DMS 273 treated with DMSO at 0.1 percent for 48 hours (cell line): ENCODE measurements at regions not wholly inside any gene's neighbourhood (a gene's known extent, or its start where the extent isn't known, plus 50 kb on each side); places are given as distances from the start of the nearest gene placed in this dataset.

Experiments
- DNase-seq: peaks from one replicate; lab custom pipeline; 2025; lab: John Stamatoyannopoulos, UW

- DNase-seq: no peak
Observed at GRCh38 chr14:95410838-95411237, 91.1 kb upstream of the CLMN start.

- DNase-seq: no peak
Observed at GRCh38 chr14:95409477-95410272, 90.0 kb upstream of the CLMN start.

- DNase-seq: no peak
Observed at GRCh38 chr14:95408731-95409476, 89.2 kb upstream of the CLMN start.

GRCh38 chr14:95407354-95407753, 87.6 kb upstream of the CLMN start:
- DNase-seq: no peak

- no peak for DNase-seq
Observed at GRCh38 chr14:95406756-95407277, 87.1 kb upstream of the CLMN start.

GRCh38 chr14:95404583-95404982, 84.9 kb upstream of the CLMN start:
- no peak for DNase-seq

- no peak for DNase-seq
Observed at GRCh38 chr14:95402578-95402977, 82.9 kb upstream of the CLMN start.

- DNase-seq: no peak
Observed at GRCh38 chr14:95402176-95402575, 82.5 kb upstream of the CLMN start.

GRCh38 chr14:95398630-95399547, 79.2 kb upstream of the CLMN start:
- no peak for DNase-seq

- DNase-seq: no peak
Observed at GRCh38 chr14:95397325-95397724, 77.6 kb upstream of the CLMN start.

GRCh38 chr14:95396221-95396620, 76.5 kb upstream of the CLMN start:
- DNase-seq: no peak

- DNase-seq: no peak
Observed at GRCh38 chr14:95395098-95395737, 75.5 kb upstream of the CLMN start.

- DNase-seq: no peak
Observed at GRCh38 chr14:95394297-95395097, 74.8 kb upstream of the CLMN start.

- no peak for DNase-seq
Observed at GRCh38 chr14:95392841-95393240, 73.1 kb upstream of the CLMN start.

GRCh38 chr14:95391331-95391730, 71.6 kb upstream of the CLMN start:
- no peak for DNase-seq

- DNase-seq: no peak
Observed at GRCh38 chr14:95389471-95390011, 69.8 kb upstream of the CLMN start.

GRCh38 chr14:95388699-95389098, 69.0 kb upstream of the CLMN start:
- no peak for DNase-seq

GRCh38 chr14:95387826-95388445, 68.2 kb upstream of the CLMN start:
- DNase-seq: no peak

- no peak for DNase-seq
Observed at GRCh38 chr14:95386536-95387095, 66.9 kb upstream of the CLMN start.

- no peak for DNase-seq
Observed at GRCh38 chr14:95385701-95386100, 66.0 kb upstream of the CLMN start.
